Kasumi-1 (cell line): ENCODE measurements at regions not wholly inside any gene's neighbourhood (a gene's known extent, or its start where the extent isn't known, plus 50 kb on each side); places are given as distances from the start of the nearest gene placed in this dataset.

Source experiments
- DNase-seq, 2 experiments: peaks; one replicate each; lab custom pipeline; 2025; lab: John Stamatoyannopoulos, UW

- no peak for DNase-seq
Observed at GRCh38 chr15:31871166-31871886, 159.0 kb upstream of the CHRNA7 start.

- DNase-seq: no peak
Observed at GRCh38 chr15:31871887-31872281, 158.4 kb upstream of the CHRNA7 start.

GRCh38 chr15:31887246-31887645 is 143.1 kb upstream of the CHRNA7 start:
- DNase-seq: no peak

- DNase-seq: no peak
Observed at GRCh38 chr15:31892513-31892912, 137.8 kb upstream of the CHRNA7 start.

- DNase-seq: no peak
Observed at GRCh38 chr15:31893780-31894179, 136.5 kb upstream of the CHRNA7 start.

- no peak for DNase-seq
Observed at GRCh38 chr15:31897746-31898145, 132.6 kb upstream of the CHRNA7 start.

- DNase-seq: no peak
Observed at GRCh38 chr15:31901501-31901900, 128.8 kb upstream of the CHRNA7 start.

GRCh38 chr15:31905054-31905453 is 125.3 kb upstream of the CHRNA7 start:
- DNase-seq: no peak

- no peak for DNase-seq
Observed at GRCh38 chr15:31925541-31925940, 104.8 kb upstream of the CHRNA7 start.

- DNase-seq: no peak
Observed at GRCh38 chr15:31930967-31931366, 99.3 kb upstream of the CHRNA7 start.

- DNase-seq: no peak
Observed at GRCh38 chr15:31932576-31932975, 97.7 kb upstream of the CHRNA7 start.

GRCh38 chr15:31934821-31935220 is 95.5 kb upstream of the CHRNA7 start:
- no peak for DNase-seq

- DNase-seq: no peak
Observed at GRCh38 chr15:31953478-31953877, 76.8 kb upstream of the CHRNA7 start.

GRCh38 chr15:31954374-31955172 is 75.7 kb upstream of the CHRNA7 start:
- no peak for DNase-seq

GRCh38 chr15:31955734-31956133 is 74.6 kb upstream of the CHRNA7 start:
- no peak for DNase-seq

GRCh38 chr15:31957581-31957980 is 72.7 kb upstream of the CHRNA7 start:
- DNase-seq: no peak

- DNase-seq: no peak
Observed at GRCh38 chr15:31964586-31965307, 65.6 kb upstream of the CHRNA7 start.

- no peak for DNase-seq
Observed at GRCh38 chr15:31970007-31970406, 60.3 kb upstream of the CHRNA7 start.

GRCh38 chr15:31973197-31973596 is 57.1 kb upstream of the CHRNA7 start:
- no peak for DNase-seq

GRCh38 chr15:31974154-31974794 is 56.0 kb upstream of the CHRNA7 start:
- DNase-seq: no peak

- DNase-seq: peak; percentile 1 to 34
Observed at GRCh38 chr15:31974855-31975829, 55.2 kb upstream of the CHRNA7 start.
